ENCODE measurements at regions not wholly inside any gene's neighbourhood (a gene's known extent, or its start where the extent isn't known, plus 50 kb on each side); places are given as distances from the start of the nearest gene placed in this dataset.

DNA sequence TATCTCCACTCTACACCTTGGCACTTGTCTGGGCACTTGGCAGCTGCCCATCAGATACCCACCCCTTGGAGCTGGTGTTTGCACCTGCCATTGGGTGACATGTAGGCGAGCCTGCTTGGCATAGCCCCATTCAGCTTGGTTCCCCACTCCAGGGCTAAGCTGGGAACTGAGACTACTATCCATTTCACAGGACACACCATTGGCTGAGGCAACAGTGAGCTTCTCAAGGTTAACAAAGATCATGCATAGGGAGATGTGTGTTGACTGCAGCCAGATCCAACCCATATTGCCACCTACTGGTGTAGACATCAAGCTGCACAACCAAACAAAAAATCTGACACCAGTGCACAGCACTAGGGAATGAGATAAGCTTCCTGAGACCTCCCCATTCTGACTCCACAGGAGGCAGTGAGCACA, 1389.8 kb upstream of the TMEFF2 start:
- no peak overlapping the region for H3K4me3 ChIP-seq (ENCODE audit: low read depth, low read length)
- DNase-seq (ENCODE audit: low read depth), result no peak

DNA sequence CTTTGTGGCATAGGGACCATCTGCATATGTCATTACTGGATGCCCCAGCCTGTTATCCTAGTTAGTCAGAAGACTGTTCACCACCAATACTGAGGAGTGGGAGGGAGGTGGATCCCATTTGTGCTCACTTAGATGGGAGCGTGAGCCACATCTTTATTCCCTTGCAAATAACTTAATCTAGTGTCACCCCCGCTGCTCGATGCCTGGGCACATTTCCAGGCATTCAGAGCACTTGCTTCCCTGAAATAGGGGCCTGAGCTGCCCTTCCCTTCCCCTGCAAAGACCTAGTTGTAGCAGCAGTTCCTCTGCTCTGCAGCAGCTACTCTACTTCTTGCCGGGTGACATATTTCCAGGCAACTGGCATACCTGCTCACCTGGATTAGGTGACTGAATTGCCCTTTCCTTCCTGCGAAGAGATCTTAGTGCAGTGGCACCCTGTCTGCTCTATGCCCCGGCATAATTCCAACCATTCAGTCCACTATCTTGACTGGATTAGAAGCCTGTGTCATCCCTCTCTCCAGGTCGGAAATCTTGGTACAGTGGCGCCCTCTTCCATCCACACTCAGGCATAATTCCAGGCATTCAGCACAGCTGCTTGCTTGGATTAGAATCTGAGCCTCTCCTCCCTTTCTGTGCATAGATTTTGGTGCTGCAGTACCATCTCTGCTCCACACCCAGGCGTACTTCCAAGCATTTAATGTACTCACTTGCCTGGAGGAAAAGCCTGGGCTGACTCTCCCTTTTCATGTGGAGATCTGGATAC, 1389.1 kb upstream of the TMEFF2 start:
- DNase-seq (ENCODE audit: low read depth), result no peak
- no peak overlapping the region for H3K4me3 ChIP-seq (ENCODE audit: low read depth, low read length)

DNA sequence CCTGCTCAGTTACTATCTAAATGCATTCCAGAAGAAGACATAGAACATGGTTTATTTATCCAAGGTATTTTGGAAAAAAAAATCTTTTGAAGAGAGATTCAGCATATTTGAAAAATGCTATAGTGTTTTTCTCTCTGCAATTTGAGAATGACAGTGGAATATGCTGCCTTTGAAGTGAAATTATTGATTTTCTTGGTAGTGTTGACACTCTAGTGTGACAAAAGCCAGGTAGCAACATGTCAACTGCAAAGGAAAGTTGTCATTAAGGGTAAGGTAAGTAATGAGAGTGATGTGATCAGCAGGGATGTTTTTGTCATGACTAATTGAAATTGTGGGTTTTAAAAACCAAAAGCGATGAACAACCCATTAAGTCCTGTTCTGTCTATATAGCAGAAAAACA, 1387.1 kb upstream of the TMEFF2 start:
- no peak for DNase-seq (ENCODE audit: low read depth)
- no peak overlapping the region for H3K4me3 ChIP-seq (ENCODE audit: low read depth, low read length)

DNA sequence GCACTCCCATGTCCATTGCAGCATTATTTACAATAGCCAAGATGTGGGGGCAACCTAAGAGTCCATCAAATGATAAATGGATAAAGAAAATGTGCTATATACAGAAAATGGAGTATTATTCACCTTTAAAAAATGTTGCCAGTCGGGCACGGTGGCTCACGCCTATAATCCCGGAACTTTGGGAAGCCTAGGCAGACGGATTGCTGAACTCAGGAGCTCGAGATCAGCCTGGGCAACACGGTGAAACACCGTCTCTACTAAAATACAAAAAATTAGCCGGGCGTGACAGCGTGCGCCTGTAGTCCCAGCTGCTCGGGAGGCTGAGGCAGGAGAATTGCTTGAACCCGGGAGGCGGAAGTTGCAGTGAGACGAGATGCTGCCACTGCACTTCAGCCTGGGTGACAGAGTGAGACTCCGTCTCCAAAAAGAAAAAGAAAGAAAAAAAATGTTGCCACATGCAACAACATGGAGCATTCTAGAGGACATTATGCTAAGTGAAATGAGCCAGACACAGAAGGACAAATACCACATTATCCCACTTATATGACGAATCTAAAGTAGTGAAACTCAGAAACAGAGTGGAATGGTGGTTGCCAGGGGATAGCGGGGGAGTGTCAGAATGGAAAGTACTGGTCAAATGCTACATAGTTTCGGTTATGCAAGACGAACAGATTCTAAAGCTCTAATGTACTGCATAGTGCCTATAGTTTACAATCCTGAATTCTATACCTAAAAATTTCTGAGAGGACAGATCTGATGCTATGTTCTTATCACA, 1385.6 kb upstream of the TMEFF2 start:
- DNase-seq (ENCODE audit: low read depth), result no peak
- no peak overlapping the region for H3K4me3 ChIP-seq (ENCODE audit: low read depth, low read length)

DNA sequence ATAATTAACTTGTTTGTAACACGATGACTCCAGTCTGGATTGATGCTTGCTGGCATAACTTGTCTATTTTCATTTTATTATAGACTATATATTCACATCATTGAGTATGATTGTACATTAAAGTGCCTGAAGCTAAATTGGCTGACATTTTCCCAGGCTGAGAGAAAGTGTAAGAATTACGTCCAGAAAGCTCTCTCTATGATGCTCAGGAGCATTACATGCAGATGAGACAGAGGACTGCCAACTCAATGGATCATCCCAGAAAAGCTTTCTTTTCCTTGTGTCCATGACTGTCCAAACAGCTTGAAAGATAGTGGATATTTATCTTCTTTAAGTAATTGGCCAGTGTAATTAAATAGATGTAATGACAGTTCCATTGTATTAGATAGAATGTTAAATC, 1372.2 kb upstream of the TMEFF2 start:
- no peak overlapping the region for H3K4me3 ChIP-seq (ENCODE audit: low read depth, low read length)
- DNase-seq (ENCODE audit: low read depth), result no peak

DNA sequence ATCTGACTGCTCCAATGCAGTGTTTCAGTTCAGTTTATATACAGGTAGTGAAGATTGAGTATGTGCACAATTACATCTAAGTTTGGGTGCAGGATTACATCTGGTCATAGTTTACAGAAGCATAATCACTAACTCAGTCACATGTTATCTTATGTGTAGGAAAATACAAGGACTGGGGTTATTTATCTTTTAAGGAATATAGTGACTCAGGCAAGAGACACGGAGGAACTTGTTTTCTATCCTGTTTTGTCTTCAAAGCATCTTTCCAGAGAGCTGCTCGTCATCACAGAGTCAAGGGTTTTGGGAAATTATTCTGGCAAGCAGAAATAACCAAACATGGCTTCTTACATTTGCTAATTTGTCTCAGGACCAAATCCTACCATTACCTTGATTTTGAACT, 1371.5 kb upstream of the TMEFF2 start:
- no peak for DNase-seq (ENCODE audit: low read depth)
- H3K4me3 ChIP-seq (ENCODE audit: low read depth, low read length), result no peak overlapping the region

DNA sequence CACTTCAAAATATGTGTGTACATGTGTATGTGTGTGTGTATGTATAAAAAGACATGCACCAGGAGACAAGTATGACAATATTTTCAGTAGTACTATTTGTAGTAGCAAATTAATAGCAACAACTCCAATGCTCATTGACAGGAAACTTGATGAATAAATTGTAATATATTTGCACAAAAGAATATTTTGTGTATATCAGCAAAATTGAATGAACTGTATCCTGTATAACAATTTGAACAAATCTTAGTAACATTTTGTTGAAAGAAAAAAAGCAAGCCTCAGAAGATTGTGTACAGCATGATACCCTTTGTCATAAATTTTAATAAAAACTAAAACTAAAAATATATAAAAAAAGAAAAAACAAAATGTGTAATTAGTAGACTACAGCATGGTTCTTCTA, 1367.3 kb upstream of the TMEFF2 start:
- no peak overlapping the region for H3K4me3 ChIP-seq (ENCODE audit: low read depth, low read length)
- no peak for DNase-seq (ENCODE audit: low read depth)

DNA sequence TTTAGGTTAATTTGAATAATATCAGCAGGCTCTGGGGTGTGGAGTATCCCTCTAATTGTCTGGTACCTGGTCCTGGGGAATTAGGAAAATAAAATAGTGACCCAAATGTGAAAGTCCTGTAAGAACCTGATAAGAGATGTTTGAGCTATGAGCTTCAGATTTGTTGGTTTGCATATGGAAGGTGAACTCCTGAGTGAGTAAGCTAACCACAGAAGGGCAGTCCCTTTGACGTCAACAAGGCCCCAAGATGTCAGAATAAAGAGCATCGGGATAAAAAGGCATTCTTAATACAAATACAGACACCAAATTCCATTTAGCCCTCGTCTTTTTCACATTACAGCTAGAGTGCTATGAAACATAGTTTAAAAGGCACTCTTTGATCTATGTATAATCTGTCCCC, 1366.3 kb upstream of the TMEFF2 start:
- no peak for DNase-seq (ENCODE audit: low read depth)

DNA sequence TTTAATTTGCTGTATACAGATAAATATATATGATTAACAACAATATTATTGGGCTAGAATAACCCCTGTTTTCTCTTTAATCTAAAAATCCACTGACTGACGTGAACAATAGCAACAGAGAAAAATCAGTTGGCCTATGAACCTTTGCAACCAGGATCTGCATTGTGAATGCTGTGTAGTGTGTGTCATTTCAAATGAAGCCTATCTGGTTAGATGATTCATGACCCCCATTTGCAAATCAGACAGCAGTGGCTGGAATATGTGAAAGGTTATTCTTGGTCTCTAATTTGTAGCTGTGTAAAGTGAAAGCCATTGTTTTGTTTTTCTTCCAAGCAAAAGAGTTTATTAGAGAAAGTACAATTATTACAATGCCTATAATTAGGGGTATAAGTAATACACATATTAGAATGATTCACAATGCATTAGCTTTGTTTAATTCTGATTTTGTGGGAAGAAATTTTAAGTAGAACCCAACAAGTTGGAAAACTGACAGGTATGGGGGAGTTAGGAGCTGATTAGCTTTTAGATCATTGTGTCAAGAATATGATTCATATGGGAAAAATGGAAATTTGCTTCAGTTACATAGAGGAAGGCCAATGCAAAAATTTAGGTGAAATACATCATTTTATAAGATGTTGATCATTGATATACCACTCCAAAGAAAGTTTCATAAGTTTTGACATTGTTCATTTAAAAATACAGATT, 1362.2 kb upstream of the TMEFF2 start:
- DNase-seq (ENCODE audit: low read depth), result peak; percentile 15
- H3K4me3 ChIP-seq (ENCODE audit: low read depth, low read length), result no peak overlapping the region

More for the DNA sequence above, 1366.3 kb upstream of the TMEFF2 start:
- H3K4me3 ChIP-seq (ENCODE audit: low read depth, low read length), result no peak overlapping the region

DNA sequence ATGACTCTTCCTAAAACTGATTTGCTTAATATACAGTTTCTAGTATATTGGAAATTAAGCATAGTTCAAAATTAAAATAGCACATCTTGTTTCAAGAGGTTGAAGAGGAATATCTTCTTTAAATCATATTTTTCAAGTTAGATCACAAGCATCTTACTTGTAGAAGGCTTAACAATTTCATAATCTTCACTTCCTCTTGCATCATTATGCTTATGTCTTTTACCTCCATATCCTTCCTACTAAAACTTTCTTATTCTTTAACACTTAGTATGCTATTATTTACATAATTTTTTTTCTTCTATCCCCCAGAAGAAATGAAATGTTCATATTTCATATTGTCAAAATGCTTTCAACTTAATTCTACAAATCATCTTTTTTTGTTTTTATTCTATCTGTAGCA, 1354.9 kb upstream of the TMEFF2 start:
- no peak for DNase-seq (ENCODE audit: low read depth)
- no peak overlapping the region for H3K4me3 ChIP-seq (ENCODE audit: low read depth, low read length)

DNA sequence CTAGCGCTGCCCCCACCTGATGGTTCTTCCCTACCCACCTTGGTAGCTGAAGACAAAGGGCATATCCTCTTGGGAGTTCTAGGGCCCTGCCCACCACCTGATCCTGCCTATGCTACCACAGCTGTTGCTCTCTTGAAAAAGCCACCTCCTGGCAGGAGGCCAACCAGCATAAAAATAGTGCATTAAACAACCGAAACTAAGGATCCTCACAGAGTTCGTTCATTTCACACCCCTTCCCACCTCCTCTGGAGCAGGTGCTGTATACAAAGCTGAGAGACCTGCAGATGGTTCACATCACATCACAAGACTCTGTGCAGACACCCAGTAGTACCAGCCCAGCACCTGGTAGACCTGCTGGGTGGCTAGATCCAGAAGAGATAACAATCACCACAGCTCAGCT, 1348.0 kb upstream of the TMEFF2 start:
- DNase-seq (ENCODE audit: low read depth), result no peak
- H3K4me3 ChIP-seq (ENCODE audit: low read depth, low read length), result no peak overlapping the region

DNA sequence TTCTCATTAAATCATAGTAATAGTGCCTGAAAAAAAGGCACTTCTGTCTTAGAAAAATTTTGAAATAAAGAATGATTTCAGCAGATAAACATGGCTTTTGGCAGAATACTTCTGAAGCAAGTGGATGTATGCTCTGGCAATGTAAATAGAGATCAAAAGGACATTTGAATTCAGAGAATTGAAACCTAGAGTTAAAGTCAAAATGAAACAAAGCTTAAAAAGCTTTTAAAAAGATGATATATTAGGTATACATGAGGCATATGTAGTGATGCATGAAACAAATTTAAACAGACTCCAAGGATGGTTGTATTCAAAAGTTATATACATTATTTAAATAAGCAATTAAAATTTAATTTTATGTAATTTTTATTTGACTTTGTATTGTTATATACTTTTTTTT, 1344.5 kb upstream of the TMEFF2 start:
- H3K4me3 ChIP-seq (ENCODE audit: low read depth, low read length), result no peak overlapping the region
- DNase-seq (ENCODE audit: low read depth), result no peak

DNA sequence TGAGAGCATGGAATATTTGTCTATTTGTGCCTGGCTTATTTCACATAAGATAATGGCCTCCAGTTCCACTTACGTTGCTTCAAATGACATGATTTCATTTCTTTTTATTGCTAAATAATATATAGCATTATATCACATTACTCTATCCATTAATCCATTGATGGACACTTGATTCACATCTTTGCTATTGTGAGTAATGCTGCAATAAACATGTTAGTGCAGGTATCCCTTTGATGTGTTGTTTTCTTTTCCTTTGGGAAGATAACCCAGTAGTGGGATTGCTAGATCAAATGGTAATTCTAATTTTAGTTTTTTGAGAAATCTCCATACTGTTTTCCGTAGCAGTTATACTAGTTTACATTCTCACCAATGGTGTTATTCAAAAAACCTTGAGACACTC, 1343.3 kb upstream of the TMEFF2 start:
- no peak overlapping the region for H3K4me3 ChIP-seq (ENCODE audit: low read depth, low read length)
- no peak for DNase-seq (ENCODE audit: low read depth)

DNA sequence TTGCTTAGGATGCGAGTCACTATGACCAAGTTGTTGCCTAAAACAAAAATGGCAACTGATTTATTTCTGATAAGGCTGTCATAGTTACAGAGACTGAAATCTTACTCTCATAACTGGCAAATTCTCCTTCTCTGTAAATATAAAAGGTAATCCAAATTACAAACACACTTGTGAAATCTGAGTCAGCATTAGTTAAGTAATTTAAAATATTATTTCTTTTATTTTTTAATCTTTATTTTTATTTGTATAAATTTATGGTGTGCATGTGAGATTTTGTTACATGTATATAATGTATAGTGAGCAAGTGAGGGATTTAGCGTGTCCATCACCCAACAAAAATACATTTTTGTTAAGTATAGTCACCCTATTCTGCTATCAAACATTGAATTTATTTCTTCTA, 1342.8 kb upstream of the TMEFF2 start:
- no peak overlapping the region for H3K4me3 ChIP-seq (ENCODE audit: low read depth, low read length)
- no peak for DNase-seq (ENCODE audit: low read depth)

DNA sequence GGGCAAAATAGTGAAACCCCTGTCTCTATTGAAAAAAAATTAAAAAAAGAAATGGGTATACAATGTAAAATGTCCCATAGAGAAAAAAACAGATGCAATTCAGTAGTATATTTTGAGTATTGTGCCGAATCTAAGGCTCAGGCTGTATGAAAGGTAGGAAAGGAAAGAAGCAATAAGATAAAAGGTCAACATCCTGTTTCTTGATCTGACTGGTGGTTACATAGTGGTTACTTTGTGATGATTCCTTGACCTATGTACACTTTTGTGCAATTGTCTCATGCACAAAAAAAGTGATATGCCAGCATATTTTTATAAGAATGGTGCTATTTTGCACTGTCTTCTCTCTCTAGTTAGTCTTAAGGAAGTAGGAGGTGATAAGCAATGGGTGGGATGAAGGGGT, 1333.7 kb upstream of the TMEFF2 start:
- no peak overlapping the region for H3K4me3 ChIP-seq (ENCODE audit: low read depth, low read length)
- no peak for DNase-seq (ENCODE audit: low read depth)

DNA sequence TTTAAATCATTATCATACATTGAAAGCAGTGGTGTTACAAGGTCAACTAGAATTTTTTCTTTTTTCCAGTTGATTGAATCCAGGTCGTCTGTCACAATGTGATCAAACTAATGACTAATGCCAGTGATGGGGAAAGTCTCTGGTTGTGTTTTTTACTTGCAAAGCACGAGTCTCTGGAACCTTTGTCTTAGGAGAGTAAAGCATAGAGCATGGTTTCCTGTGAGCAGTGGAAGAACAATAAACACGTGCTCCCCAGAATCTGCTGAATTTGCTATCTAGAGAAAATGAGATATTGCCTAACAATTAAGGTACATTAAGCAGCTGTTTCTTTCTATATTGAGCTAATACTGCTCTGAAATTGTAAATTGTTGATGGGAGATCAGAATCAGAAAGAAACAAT, 1332.4 kb upstream of the TMEFF2 start:
- no peak overlapping the region for H3K4me3 ChIP-seq (ENCODE audit: low read depth, low read length)
- DNase-seq (ENCODE audit: low read depth), result no peak

DNA sequence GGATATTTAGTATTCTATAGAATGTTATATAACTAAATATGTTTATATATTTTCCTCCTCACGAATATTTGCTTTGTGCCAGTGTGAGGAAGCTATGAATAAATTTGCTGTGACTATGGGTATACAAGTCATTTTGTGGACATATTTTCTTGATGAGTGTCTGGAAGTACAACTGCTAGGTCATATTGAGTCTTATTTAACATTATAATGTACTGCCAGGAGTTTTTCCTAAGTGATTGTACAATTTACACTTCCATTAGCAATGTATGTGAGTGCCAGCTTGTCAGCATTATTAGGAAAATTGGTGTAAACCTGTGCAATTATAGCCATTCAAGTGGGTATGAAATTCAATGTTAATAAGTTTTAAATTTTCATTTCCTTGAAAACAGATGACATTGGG, 1328.9 kb upstream of the TMEFF2 start:
- no peak for DNase-seq (ENCODE audit: low read depth)
- H3K4me3 ChIP-seq (ENCODE audit: low read depth, low read length), result no peak overlapping the region

DNA sequence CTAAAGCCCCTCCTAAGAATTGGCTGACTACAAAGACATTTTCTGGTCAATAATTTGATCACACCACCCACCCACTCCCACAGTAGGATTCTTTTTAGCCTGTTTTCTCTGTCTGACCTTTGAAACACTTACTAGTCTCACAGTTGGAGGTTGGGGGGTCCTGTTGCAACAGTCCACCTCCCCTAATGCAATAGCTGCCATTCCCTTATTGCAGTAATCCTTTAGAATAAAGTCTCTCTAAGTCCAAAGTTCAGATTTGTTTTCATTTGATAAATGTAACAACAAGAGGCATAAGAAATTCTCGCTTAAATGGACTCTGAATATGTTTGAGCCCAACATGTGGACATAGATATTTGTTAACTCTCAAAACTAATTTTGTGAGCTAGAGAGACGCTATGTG, 1326.8 kb upstream of the TMEFF2 start:
- H3K4me3 ChIP-seq (ENCODE audit: low read depth, low read length), result no peak overlapping the region

DNA sequence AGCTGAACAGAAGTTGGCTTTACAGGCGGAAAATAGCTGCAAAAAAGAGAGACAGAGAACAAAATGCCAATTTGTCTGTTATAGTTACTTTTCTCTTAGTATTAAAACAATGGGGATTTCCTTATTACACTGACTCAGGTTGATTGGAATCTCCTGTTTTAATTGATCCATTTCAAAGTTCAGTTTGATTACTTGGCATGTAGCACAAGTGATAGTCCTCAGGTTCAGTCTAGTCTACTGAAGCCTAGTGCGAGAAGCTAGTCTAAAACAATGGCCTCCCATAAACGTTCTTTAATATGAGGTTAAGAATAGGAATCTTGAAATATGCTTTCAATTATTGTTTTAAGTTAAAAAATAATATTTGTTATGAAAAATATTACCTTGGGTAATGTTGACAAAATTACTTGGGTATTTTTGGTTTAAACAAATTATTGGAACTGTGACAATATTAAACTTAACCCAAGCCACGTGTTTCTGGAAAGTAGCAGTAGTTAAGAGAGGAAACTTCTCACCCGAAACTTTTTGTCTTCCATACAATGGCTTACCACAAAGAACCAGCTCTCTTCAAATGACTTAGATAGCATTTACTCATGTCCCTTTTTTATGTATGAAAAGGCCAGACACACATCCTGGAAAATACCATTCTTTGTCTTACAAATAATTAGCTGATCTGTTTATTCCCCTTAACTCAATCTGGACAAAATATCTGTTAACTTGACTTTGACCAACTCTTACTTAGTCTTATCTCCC, 1326.2 kb upstream of the TMEFF2 start:
- DNase-seq (ENCODE audit: low read depth), result no peak
- H3K4me3 ChIP-seq (ENCODE audit: low read depth, low read length), result no peak overlapping the region

More for the DNA sequence above, 1326.8 kb upstream of the TMEFF2 start:
- no peak for DNase-seq (ENCODE audit: low read depth)

Measured in skeletal muscle cell (primary cell).